ENCODE measurements at regions not wholly inside any gene's neighbourhood (a gene's known extent, or its start where the extent isn't known, plus 50 kb on each side); places are given as distances from the start of the nearest gene placed in this dataset.

GRCh38 chr7:54860843-54861242 lies 101.8 kb upstream of the SEC61G start:
- no peak overlapping the region for H3K4me3 ChIP-seq (replicated peaks in 1 of 3)

GRCh38 chr7:54864663-54865062 lies 105.7 kb upstream of the SEC61G start:
- Histone ChIP-seq H3K36me3 (no peaks in the 10 kb centered on the region), H3K4me1 (no peaks in the 10 kb centered on the region), H3K27me3 (no peaks in the 10 kb centered on the region), H3K4me3 (replicated peaks in 1 of 3) (no peak overlapping the region), H3K27ac (no peak overlapping the region), H3K9me3 (no peaks in the 10 kb centered on the region)
- intact Hi-C loops (cut with DNase I) = no loop called here
- TF ChIP-seq, protein P1, sequence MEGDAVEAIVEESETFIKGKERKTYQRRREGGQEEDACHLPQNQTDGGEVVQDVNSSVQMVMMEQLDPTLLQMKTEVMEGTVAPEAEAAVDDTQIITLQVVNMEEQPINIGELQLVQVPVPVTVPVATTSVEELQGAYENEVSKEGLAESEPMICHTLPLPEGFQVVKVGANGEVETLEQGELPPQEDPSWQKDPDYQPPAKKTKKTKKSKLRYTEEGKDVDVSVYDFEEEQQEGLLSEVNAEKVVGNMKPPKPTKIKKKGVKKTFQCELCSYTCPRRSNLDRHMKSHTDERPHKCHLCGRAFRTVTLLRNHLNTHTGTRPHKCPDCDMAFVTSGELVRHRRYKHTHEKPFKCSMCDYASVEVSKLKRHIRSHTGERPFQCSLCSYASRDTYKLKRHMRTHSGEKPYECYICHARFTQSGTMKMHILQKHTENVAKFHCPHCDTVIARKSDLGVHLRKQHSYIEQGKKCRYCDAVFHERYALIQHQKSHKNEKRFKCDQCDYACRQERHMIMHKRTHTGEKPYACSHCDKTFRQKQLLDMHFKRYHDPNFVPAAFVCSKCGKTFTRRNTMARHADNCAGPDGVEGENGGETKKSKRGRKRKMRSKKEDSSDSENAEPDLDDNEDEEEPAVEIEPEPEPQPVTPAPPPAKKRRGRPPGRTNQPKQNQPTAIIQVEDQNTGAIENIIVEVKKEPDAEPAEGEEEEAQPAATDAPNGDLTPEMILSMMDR (IDR thresholded peaks at IDR 0.05) = no peak
- no peak for TF ChIP-seq POLR2A (IDR thresholded peaks at IDR 0.05)
- DNase-seq = no peak
- WGBS, 2 donors = 77 to 84% methylated on average over 6 of the region's 6 CpGs

More at GRCh38 chr7:54860843-54861242, 101.8 kb upstream of the SEC61G start:
- intact Hi-C loops (cut with DNase I) = no loop called here
- H3K27ac ChIP-seq = no peak overlapping the region
- TF ChIP-seq POLR2A (IDR thresholded peaks at IDR 0.05) = no peak
- TF ChIP-seq, protein P1 (IDR thresholded peaks at IDR 0.05) = no peak
- no peaks in the 10 kb centered on the region for H3K9me3 ChIP-seq
- no peak for DNase-seq
- no peaks in the 10 kb centered on the region for H3K27me3 ChIP-seq
- H3K4me1 ChIP-seq = no peaks in the 10 kb centered on the region
- no peaks in the 10 kb centered on the region for H3K36me3 ChIP-seq

- WGBS, 2 donors = 96 to 99% methylated on average over 1 of the region's 1 CpG
- no peak for DNase-seq
- Histone ChIP-seq H3K36me3 (no peaks in the 10 kb centered on the region), H3K9me3 (no peaks in the 10 kb centered on the region), H3K4me3 (replicated peaks in 1 of 3) (no peak overlapping the region), H3K4me1 (no peaks in the 10 kb centered on the region), H3K27me3 (no peaks in the 10 kb centered on the region), H3K27ac (no peak overlapping the region)
- intact Hi-C loops (cut with DNase I) = no loop called here
- TF ChIP-seq, protein P1 (IDR thresholded peaks at IDR 0.05) = no peak
- TF ChIP-seq POLR2A (IDR thresholded peaks at IDR 0.05) = no peak
These were observed 110.5 kb upstream of the SEC61G start for GRCh38 chr7:54869523-54869922.

DNA sequence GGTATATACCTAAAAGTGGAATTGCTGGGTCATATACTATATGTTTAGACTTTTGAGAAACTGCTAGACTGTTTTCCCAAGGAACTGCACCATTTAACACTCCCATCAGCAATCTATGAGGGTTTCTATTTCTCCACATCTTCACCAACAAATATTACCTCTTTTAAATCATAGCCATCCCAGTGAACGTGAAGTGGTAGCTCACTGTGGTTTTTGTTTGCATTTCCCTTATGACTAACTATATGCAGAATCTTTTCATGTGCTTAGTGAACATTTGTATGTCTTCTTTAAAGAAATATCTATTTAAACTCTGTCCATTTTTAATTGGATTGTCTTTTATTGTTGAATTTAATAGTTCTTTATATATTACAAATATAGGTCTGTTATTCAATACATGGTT lies 115.8 kb upstream of the SEC61G start:
- H3K27ac ChIP-seq = no peak overlapping the region
- no peaks in the 10 kb centered on the region for H3K27me3 ChIP-seq
- no peak for TF ChIP-seq POLR2A (IDR thresholded peaks at IDR 0.05)
- TF ChIP-seq, protein P1 (IDR thresholded peaks at IDR 0.05) = no peak
- no peak overlapping the region for H3K4me3 ChIP-seq (replicated peaks in 1 of 3)
- peaks cover 0 to 6% of the 10 kb centered on the region in 2 donors for H3K4me1 ChIP-seq
- intact Hi-C loops (cut with DNase I) = no loop called here
- 71% methylated on average over 1 of the region's 1 CpG for WGBS, 2 donors
- H3K9me3 ChIP-seq = no peaks in the 10 kb centered on the region
- H3K36me3 ChIP-seq = no peaks in the 10 kb centered on the region
- no peak for DNase-seq

DNA sequence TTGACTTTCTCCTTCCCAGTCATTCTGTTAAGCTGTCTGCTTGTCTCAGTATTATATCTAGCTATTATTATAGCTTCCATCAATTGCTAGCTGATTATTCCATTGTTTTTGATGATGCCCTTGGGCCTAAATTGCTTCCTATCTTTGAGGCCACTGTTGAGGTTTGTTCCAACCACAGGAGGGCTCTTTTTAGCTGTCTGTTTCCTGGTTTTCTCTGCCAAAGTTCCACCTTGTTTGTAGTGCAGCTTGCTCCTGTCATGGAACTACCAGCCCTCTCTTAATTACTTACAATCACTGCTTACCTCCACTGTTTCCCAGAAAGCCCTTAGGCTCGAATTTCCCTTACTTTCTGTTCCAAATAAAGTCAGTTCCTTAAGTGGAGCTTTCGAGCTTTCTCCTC lies 118.7 kb upstream of the SEC61G start:
- TF ChIP-seq, protein P1 (IDR thresholded peaks at IDR 0.05) = peak in 4 of 6 experiments; percentile 38 to 67 (median 48)
- TF ChIP-seq POLR2A (IDR thresholded peaks at IDR 0.05) = no peak
- intact Hi-C loops (cut with DNase I) = no loop called here
- no peaks in the 10 kb centered on the region for H3K27me3 ChIP-seq
- H3K27ac ChIP-seq = no peak overlapping the region
- peak in 1 of 2 donors; percentile 9 for DNase-seq
- no peaks in the 10 kb centered on the region for H3K36me3 ChIP-seq
- peaks cover 0 to 6% of the 10 kb centered on the region in 2 donors for H3K4me1 ChIP-seq
- 60 to 85% methylated on average over 2 of the region's 2 CpGs for WGBS, 2 donors
- H3K4me3 ChIP-seq (replicated peaks in 1 of 3) = no peak overlapping the region
- H3K9me3 ChIP-seq = no peaks in the 10 kb centered on the region
